ENCODE measurements at regions not wholly inside any gene's neighbourhood (a gene's known extent, or its start where the extent isn't known, plus 50 kb on each side); places are given as distances from the start of the nearest gene placed in this dataset.
A peak's percentile ranks its signal among the peaks of the same experiment; 100 is the strongest.
"Not testable (repeated sequence)": the region's sequence is repeated elsewhere in the genome, so short reads cannot be mapped to it uniquely, and the experiment has no call there.

DNA sequence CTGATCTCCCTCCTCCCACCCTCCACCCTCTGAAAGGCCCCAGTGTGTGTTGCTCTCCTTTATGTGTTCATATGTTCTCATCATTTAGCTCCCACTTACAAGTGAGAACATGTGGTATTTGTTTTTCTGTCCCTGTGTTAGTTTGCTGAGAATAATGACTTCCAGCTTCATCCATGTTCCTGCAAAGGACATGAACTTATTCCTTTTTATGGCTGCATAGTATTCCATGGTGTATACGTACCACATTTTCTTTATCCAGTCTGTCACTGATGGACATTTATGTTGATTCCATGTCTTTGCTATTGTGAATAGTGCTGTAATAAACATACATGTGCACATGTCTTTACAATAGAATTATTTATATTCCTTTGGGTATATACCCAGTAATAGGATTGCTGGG lies 67.0 kb upstream of the ARL15 start:
- DNase-seq; intact Hi-C loops (cut with DNase I): not testable (repeated sequence)

DNA sequence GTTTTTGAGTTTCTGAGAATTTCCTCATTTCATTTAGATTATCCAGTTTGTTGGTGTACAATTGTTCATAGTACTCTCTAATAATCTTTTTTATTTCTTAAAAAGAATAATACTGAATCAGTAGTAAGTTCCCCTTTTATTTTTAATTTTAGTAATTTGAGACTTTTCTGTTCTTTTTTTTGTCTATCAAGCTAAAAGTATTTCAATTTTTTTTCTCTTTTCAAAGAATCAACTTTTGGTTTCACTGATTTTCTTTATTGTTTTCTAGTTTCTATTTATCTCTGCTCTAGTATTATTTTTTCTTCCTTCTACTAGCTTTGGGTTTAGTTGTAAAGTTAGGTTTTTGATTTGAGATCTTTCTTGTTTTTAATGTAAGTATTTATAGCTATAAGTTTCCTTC lies 60.6 kb upstream of the ARL15 start:
- intact Hi-C loops (cut with DNase I) = no loop called here
- no peak for DNase-seq

DNA sequence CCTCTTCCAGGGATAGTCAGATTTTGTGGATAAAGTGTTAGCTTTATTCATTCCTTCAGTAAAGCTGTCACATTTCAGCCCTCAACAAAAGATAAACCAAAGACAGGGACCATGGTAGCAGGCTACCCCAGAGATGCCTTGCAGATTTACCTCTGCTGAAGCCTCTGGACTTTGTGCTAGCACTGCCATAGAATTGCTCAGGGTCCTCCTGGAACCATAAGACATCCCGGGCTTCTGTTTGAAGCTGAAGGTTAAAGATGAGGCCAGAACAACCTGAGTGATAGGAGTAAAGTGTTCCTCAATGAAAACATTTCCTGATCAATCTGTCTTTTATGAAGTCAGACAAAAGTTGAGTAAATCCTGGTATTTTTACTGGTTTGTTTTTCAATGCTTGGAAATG lies 57.5 kb upstream of the ARL15 start:
- no peak for DNase-seq
- intact Hi-C loops (cut with DNase I) = no loop called here

DNA sequence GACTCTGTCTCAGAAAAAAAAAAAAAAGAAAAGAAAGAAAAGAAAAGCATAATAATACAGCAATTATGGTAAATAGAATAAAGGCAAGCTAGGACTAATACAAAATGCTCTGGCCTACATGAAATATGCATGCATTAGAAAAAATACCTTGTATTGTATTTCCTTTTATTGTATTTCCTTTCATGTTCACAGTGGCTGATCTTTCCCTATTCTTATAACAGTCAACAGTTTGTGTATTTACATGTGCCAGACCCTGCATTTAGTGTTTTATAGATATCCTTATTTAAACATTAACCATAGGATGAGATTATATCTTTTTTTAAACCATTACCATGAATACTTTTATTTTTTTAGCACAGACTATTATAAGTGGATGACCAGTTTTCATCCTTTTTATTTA lies 56.3 kb upstream of the ARL15 start:
- DNase-seq = no peak
- intact Hi-C loops (cut with DNase I) = no loop called here

DNA sequence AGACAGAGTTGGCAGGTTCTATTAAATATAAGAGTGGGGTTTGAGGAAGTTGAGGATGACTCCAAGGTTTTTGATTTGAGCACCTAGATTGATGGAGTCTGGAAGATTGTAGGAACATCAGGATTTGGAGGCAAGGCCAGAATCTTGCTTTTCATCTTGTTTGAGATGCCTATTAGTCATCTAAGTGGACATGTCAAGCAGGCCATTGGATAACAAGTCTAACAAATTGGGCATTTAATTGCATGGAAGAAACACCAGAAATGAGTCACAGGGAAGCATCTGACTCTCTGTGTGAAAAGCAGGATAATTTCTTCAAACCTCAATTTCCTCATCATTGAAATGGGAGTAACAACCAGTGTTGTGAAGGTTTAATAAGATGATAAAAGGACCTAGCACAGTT lies 53.3 kb upstream of the ARL15 start:
- DNase-seq = no peak
- intact Hi-C loops (cut with DNase I) = no loop called here

DNA sequence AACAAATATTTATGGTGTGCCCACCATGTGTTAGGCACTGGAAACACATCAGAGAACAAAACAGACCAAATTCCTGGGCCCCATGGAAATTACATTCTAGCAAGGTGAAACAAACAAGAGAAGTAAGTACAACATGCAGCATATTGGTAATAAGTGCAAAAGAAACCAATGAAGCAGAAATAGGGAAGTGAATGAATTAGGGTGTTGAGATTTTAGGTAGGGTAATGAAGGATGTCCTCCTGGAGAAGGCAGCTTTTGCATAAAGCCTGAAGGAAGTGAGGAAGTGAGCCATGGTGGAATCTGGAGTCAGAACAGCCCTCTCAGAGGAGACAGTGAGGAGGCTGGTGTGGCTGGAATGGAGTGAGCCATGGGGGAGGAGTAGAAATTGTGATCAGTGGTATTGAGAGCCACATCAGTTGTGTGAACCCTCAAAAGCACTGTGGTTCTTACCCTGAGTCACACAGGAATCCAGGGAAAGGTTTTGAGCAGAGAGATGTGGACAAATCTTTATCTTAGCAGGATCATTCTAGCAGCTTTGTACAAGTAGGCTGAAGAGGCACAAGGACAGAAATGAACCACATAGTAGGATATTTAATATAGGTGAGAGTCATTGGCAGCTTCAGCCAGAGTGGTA lies 52.7 kb upstream of the ARL15 start:
- intact Hi-C loops (cut with DNase I) = no loop called here
- DNase-seq = no peak

DNA sequence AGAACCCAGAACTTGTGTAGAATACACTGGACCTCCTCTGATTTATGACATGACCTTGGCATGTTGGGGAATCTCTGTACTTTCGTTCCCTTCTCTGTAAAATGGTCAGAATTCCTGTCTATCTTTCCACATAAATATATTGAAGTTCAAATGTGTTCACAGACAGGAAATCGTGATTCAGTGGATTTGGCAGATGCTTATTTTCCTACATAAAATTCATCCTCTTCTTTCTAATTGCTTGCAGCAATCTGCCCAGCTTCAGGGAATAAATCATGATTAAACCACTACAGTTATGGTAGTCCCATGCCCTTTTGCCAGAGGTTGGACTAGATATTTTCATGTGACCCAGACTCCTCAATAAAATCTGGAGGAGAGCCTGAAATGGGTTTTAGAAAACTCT lies 52.1 kb upstream of the ARL15 start:
- no peak for DNase-seq
- intact Hi-C loops (cut with DNase I) = no loop called here

DNA sequence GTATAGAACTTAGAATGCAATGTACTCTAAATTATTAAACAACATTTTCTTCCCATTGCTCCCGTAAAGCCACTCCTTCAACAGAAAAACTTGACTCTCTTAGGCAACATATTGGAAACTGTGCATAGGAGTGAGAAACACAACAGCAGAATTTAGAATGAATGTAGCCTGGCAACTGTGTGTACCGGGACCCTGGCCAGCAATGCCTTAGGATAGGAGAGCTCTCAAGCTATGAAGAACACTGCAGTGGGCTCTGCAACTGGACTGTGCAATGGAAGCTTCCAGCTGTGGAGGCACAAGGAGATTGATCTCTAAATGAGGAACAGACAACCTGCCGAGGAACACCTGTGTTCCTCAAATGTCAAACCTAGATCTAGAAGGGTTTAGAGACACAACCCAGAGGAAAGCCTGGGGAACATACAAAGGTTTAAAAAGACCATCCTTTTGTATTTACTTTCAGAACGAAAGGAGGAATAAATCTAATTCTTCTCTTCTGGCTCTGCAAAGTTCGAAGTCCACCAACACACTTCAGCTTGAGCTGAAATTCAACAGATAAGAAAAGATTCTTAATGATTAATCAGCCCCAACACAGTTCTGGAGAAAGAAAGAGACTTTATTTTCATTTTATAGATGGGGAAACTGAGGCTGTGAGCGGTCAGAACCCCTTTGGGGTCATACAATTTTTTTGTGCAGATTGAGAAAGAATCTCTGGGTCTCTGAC lies 51.5 kb upstream of the ARL15 start:
- intact Hi-C loops (cut with DNase I) = no loop called here
- DNase-seq = peak in 3 of 42 donors; percentile 3 to 8 (median 4)

DNA sequence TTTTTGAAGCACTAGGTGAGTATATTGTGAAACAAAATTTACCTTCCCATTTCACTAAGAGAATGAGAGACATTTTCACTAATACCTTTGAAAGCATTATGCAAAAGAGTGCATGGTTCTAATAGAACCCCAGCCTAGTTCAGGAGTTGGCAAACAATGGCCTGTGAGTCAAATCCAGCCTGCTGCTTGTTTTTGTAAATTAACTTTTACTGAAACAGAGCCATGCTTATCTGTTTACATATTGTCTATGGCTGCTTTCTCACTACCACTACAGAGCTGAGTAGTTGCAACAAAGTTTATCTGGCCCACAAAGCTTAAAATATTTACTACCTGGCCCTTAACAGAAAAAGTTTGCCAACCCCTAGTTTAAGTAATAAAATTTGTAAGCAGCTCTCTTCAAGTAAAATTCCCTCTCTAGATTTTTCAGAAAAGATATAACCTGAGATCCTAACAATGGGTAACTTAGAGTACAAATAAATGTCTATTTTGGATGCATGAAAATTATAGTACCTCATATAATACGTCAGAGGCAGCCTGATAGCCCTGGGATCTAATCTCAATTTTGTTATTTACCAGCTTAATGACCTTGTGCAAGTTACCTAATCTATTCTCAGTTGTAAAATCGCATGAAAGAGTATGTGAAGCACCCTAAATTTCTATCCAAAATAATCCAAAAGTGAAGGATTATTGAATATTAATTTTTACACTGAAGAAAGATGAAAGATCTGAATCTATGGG lies 50.7 kb upstream of the ARL15 start:
- intact Hi-C loops (cut with DNase I) = no loop called here
- DNase-seq = no peak
